H1 (cell line): ENCODE measurements at regions not wholly inside any gene's neighbourhood (a gene's known extent, or its start where the extent isn't known, plus 50 kb on each side); places are given as distances from the start of the nearest gene placed in this dataset.

Experiments used
- CTCF ChIA-PET: fragments of 300-600 bp; sonication (Branson Sonifier 250); formaldehyde crosslinking; loops from one replicate; lab custom pipeline; 2021; ENCODE audit not compliant: partially characterized antibody; lab: Charles Lee
- POLR2A ChIA-PET: fragments of 300-600 bp; sonication (Branson Sonifier 250); formaldehyde crosslinking; loops from one replicate; lab custom pipeline; 2021; ENCODE audit warnings: inconsistent platforms; ENCODE audit not compliant: partially characterized antibody; lab: Charles Lee
- DNase-seq, 2 experiments: peaks; one replicate each; pipeline versions ENCODE4 v3.0.0 to v3.0.0-alpha.2; 2010 to 2022; ENCODE audit warnings: low spot score in 2 of 2, low read depth in 1 of 2, mixed read lengths in 1 of 2
- FAIRE-seq: peaks from 2 replicates; lab custom pipeline; 2011; peaks lifted over from hg19 to GRCh38; lab: Jason Lieb, UNC
- H2AFZ ChIP-seq: 2 replicates; pipeline ENCODE4 v1.8.1; 2012; ENCODE audit warnings: low read length, inconsistent platforms
- H2AK5ac ChIP-seq: 2 replicates; pipeline ENCODE4 v1.6.1; 2013; ENCODE audit warnings: low read depth, low read length
- H2BK120ac ChIP-seq: replicated peaks from 2 replicates; pipeline ENCODE3; 2013; ENCODE audit warnings: low read depth, low read length, inconsistent platforms
- H2BK12ac ChIP-seq: 2 replicates; pipeline ENCODE4 v1.6.1; 2013; ENCODE audit warnings: low read depth, low read length
- H2BK15ac ChIP-seq: 2 replicates; pipeline ENCODE4 v1.6.1; 2013; ENCODE audit warnings: low read length
- H2BK20ac ChIP-seq: 2 replicates; pipeline ENCODE4 v1.6.1; 2013; ENCODE audit warnings: low read length
- H2BK5ac ChIP-seq: 2 replicates; pipeline ENCODE4 v1.6.1; 2013; ENCODE audit warnings: low read depth, low read length
- H3K14ac ChIP-seq: 2 replicates; pipeline ENCODE4 v1.6.1; 2013; ENCODE audit warnings: inconsistent platforms; ENCODE audit not compliant: insufficient read length
- H3K18ac ChIP-seq: 2 replicates; pipeline ENCODE4 v1.6.1; 2013; ENCODE audit warnings: low read length; ENCODE audit errors: extremely low read depth
- H3K23ac ChIP-seq: 2 replicates; pipeline ENCODE4 v1.6.1; 2013; ENCODE audit warnings: inconsistent platforms; ENCODE audit not compliant: insufficient read length
- H3K23me2 ChIP-seq: 2 replicates; pipeline ENCODE4 v1.6.1; 2013; ENCODE audit warnings: low read depth, low read length
- H3K27ac ChIP-seq: 2 replicates; pipeline ENCODE4 v1.6.1; 2011; ENCODE audit warnings: low read depth, low read length, inconsistent platforms
- H3K27me3 ChIP-seq, 4 experiments: replicated peaks in 1 of 4; 1 replicate in 1 of 4; 2 replicates in 3 of 4; pipeline versions ENCODE4 v1.6.1 to v1.8.1; 2011 to 2013; ENCODE audit warnings: low read length in 3 of 4, mild to moderate bottlenecking in 3 of 4, inconsistent platforms in 2 of 4, mixed read lengths in 2 of 4, moderate library complexity in 1 of 4; ENCODE audit not compliant: control insufficient read depth in 3 of 4, insufficient read depth in 3 of 4; ENCODE audit errors: extremely low read depth in 1 of 4
- H3K36me3 ChIP-seq, 4 experiments: 2 replicates each; pipeline versions ENCODE4 v1.6.1 to v1.8.1; 2011 to 2013; ENCODE audit warnings: mild to moderate bottlenecking in 4 of 4, low read length in 3 of 4, moderate library complexity in 2 of 4, control low read depth in 1 of 4, inconsistent platforms in 1 of 4; ENCODE audit not compliant: insufficient read depth in 4 of 4, control insufficient read depth in 2 of 4
- H3K4ac ChIP-seq: replicated peaks from 2 replicates; pipeline ENCODE3; 2013; ENCODE audit warnings: low read length, low read depth, mixed read lengths, inconsistent platforms; ENCODE audit not compliant: insufficient read length
- H3K4me1 ChIP-seq, 4 experiments: replicated peaks in 1 of 4; 1 replicate in 1 of 4; 2 replicates in 3 of 4; pipeline versions ENCODE4 v1.6.1 to v1.8.1; 2011 to 2013; ENCODE audit warnings: low read length in 3 of 4, inconsistent platforms in 2 of 4, mixed read lengths in 1 of 4; ENCODE audit not compliant: insufficient read depth in 4 of 4, control insufficient read depth in 3 of 4
- H3K4me2 ChIP-seq, 2 experiments: 2 replicates each; pipeline versions ENCODE4 v1.6.1 to v1.8.1; 2011 to 2013; ENCODE audit warnings: low read depth in 2 of 2, low read length in 2 of 2, control low read depth in 1 of 2, inconsistent platforms in 1 of 2, mild to moderate bottlenecking in 1 of 2; ENCODE audit not compliant: insufficient read depth in 1 of 2
- H3K4me3 ChIP-seq, 4 experiments: fragments of 200-600, 300-600 bp in 1 of 4; sonication (generic), shearing (Covaris generic), sonication (Bioruptor Twin) in 1 of 4; 2 replicates each; pipeline versions ENCODE4 v1.5.1 to v1.8.1; 2011 to 2016; ENCODE audit warnings: low read length in 4 of 4, low read depth in 3 of 4, control low read depth in 2 of 4, inconsistent platforms in 2 of 4, mild to moderate bottlenecking in 2 of 4, mixed read lengths in 1 of 4, moderate library complexity in 1 of 4; ENCODE audit not compliant: insufficient read depth in 2 of 4; ENCODE audit errors: extremely low read depth in 1 of 4
- H3K56ac ChIP-seq: replicated peaks from 2 replicates; pipeline ENCODE3; 2013; ENCODE audit warnings: low read depth, mild to moderate bottlenecking, mixed read lengths, low read length, inconsistent platforms; ENCODE audit not compliant: insufficient read length
- H3K79me1 ChIP-seq: 2 replicates; pipeline ENCODE4 v1.6.1; 2013; ENCODE audit warnings: low read depth, low read length, control low read depth
- H3K79me2 ChIP-seq, 2 experiments: 2 replicates each; pipeline versions ENCODE4 v1.6.1 to v1.8.1; 2012 to 2013; ENCODE audit warnings: low read length in 2 of 2, mild to moderate bottlenecking in 2 of 2, inconsistent platforms in 1 of 2; ENCODE audit not compliant: insufficient read depth in 2 of 2, control insufficient read depth in 1 of 2
- H3K9ac ChIP-seq, 4 experiments: replicated peaks in 1 of 4; 1 replicate in 1 of 4; 2 replicates in 3 of 4; pipeline versions ENCODE4 v1.6.1 to v1.8.1; 2011 to 2013; ENCODE audit warnings: low read depth in 3 of 4, low read length in 3 of 4, control low read depth in 2 of 4, mild to moderate bottlenecking in 2 of 4, moderate library complexity in 2 of 4, inconsistent platforms in 1 of 4; ENCODE audit errors: extremely low read depth in 1 of 4
- H3K9me3 ChIP-seq, 2 experiments: 2 replicates each; pipeline versions ENCODE4 v1.6.1 to v1.8.1; 2012 to 2013; ENCODE audit warnings: mild to moderate bottlenecking in 2 of 2, moderate library complexity in 2 of 2, control low read depth in 1 of 2, inconsistent platforms in 1 of 2, low read depth in 1 of 2, low read length in 1 of 2, mixed read lengths in 1 of 2; ENCODE audit not compliant: insufficient read depth in 2 of 2
- H4K20me1 ChIP-seq, 2 experiments: replicated peaks in 1 of 2; 2 replicates each; pipeline versions ENCODE3 to v1.8.1; 2011 to 2013; ENCODE audit warnings: inconsistent platforms in 2 of 2, low read length in 2 of 2, mild to moderate bottlenecking in 1 of 2; ENCODE audit not compliant: insufficient read depth in 2 of 2, control insufficient read depth in 1 of 2
- H4K5ac ChIP-seq: 2 replicates; pipeline ENCODE4 v1.6.1; 2013; ENCODE audit warnings: low read length, low read depth, mixed read lengths, inconsistent platforms; ENCODE audit not compliant: insufficient read length
- H4K8ac ChIP-seq: 2 replicates; pipeline ENCODE4 v1.8.0; 2013; ENCODE audit warnings: mild to moderate bottlenecking, moderate library complexity, low read length, inconsistent platforms; ENCODE audit not compliant: insufficient read depth; ENCODE audit errors: extremely low read depth
- H4K91ac ChIP-seq: replicated peaks from 2 replicates; pipeline ENCODE3; 2013; ENCODE audit warnings: low read length, mixed read lengths, inconsistent platforms; ENCODE audit not compliant: insufficient read length
- CREB1 ChIP-seq: IDR thresholded peaks from 2 replicates; pipeline ENCODE4 v1.6.1; 2012; ENCODE audit warnings: inconsistent platforms
- WGBS, 2 experiments: shearing (Covaris generic) in 1 of 2; methylation state at CpG; one replicate each; pipeline versions ENCODE4 v1.1.6 to v1.1.7; 2013 to 2015; ENCODE audit warnings: low lambda C conversion rate in 2 of 2, mixed read lengths in 2 of 2, inconsistent platforms in 1 of 2, low coverage in 1 of 2, missing lambda C conversion rate in 1 of 2; ENCODE audit not compliant: insufficient replicate concordance in 2 of 2, insufficient coverage in 1 of 2, insufficient read length in 1 of 2; ENCODE audit errors: extremely low coverage in 1 of 2, missing lambda C conversion rate in 1 of 2; 5-methylcytosine and 5-hydroxymethylcytosine counted together

DNA sequence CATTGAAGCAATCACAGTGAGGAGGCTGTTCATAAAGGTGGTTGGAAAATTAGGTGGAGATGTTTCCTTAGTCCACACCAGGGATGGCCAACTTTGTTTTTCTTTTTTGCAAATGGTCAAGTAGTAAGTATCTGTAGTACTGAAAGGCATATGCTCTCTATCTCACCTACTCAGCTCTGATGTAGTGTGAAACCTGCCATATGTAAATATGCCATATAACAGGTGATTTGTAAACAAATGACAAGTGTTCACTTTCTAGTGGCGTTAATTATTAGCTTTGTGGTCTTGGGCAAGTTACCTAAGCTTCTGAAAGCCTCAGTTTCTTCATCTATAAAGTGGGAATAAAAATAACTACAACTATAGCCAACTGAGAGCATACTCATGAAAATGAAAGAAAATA, 421.4 kb upstream of the LCORL start:
- no peak overlapping the region for H2BK12ac ChIP-seq
- H3K56ac ChIP-seq: no peak overlapping the region
- H4K5ac ChIP-seq: no peak overlapping the region
- H4K91ac ChIP-seq: no peak overlapping the region
- no peaks in the 10 kb centered on the region for H3K27me3 ChIP-seq
- H3K18ac ChIP-seq: no peak overlapping the region
- H3K4me2 ChIP-seq: no peak overlapping the region
- H3K4me1 ChIP-seq: no peaks in the 10 kb centered on the region
- no peak overlapping the region for H3K9ac ChIP-seq
- FAIRE-seq (no peak), DNase-seq (no peak)
- no peak overlapping the region for H3K14ac ChIP-seq
- H3K23ac ChIP-seq: no peak overlapping the region
- H2AK5ac ChIP-seq: no peak overlapping the region
- WGBS, 2 experiments: 71% methylated on average over 1 of the region's 1 CpG; no CpG with 5 or more reads in 1 of the 2 experiments
- peaks cover 45 to 50% of the 10 kb centered on the region in 2 experiments for H3K9me3 ChIP-seq
- no peak overlapping the region for H3K4me3 ChIP-seq
- H2BK20ac ChIP-seq: no peak overlapping the region
- H3K4ac ChIP-seq: no peak overlapping the region
- H2AFZ ChIP-seq: no peak overlapping the region
- H3K27ac ChIP-seq: no peak overlapping the region
- ChIA-PET CTCF (interaction anchor here (0.9 kb wide), 1 partner anchor 19 kb away, joined by 3 read pairs; no protein-coding TSS in a partner anchor), POLR2A (no interaction called here)
- H2BK120ac ChIP-seq: no peak overlapping the region
- no peak overlapping the region for H2BK15ac ChIP-seq
- H3K79me1 ChIP-seq: no peaks in the 10 kb centered on the region
- no peaks in the 10 kb centered on the region for H3K79me2 ChIP-seq
- H3K36me3 ChIP-seq: no peaks in the 10 kb centered on the region
- no peak overlapping the region for H4K8ac ChIP-seq
- no peaks in the 10 kb centered on the region for H4K20me1 ChIP-seq
- H3K23me2 ChIP-seq: no peaks in the 10 kb centered on the region
- H2BK5ac ChIP-seq: no peak overlapping the region
- no peak for TF ChIP-seq CREB1
